ENCODE measurements at regions not wholly inside any gene's neighbourhood (a gene's known extent, or its start where the extent isn't known, plus 50 kb on each side); places are given as distances from the start of the nearest gene placed in this dataset.

- Histone ChIP-seq H3K4me3 (ENCODE audit: control insufficient read depth in 2 of 3, extremely low read depth in 1 of 3, insufficient read depth in 2 of 3, low read depth in 1 of 3, low read length in 3 of 3) (no peak overlapping the region), H3K27ac (ENCODE audit: control insufficient read depth, insufficient read depth, low read length) (no peak overlapping the region), H3K79me2 (ENCODE audit: control insufficient read depth, insufficient read depth, low read length) (no peaks in the 10 kb centered on the region), H4K20me1 (ENCODE audit: control insufficient read depth, extremely low read depth, insufficient read depth, low read length) (no peaks in the 10 kb centered on the region), H2AFZ (ENCODE audit: control insufficient read depth, low read length) (no peak overlapping the region), H3K9ac (ENCODE audit: control insufficient read depth, extremely low read depth, insufficient read depth, low read length) (no peak overlapping the region), H3K4me1 (ENCODE audit: control insufficient read depth, extremely low read depth, insufficient read depth, low read length) (no peaks in the 10 kb centered on the region), H3K4me2 (ENCODE audit: control insufficient read depth, extremely low read depth, insufficient read depth, low read depth, low read length) (no peak overlapping the region), H3K36me3 (ENCODE audit: control insufficient read depth in 2 of 2, extremely low read depth in 1 of 2, insufficient read depth in 2 of 2, low read length in 2 of 2) (no peaks in the 10 kb centered on the region), H3K27me3 (ENCODE audit: control insufficient read depth, extremely low read depth, insufficient read depth, low read length) (peaks cover 37% of the 10 kb centered on the region), H3K9me1 (ENCODE audit: control insufficient read depth, extremely low read depth, insufficient read depth, low read length) (no peaks in the 10 kb centered on the region), H3K9me3 (ENCODE audit: control insufficient read depth, low read depth, low read length) (no peaks in the 10 kb centered on the region)
- DNase-seq (ENCODE audit: low read depth, low spot score) (no peak), FAIRE-seq (no peak)
- TF ChIP-seq EZH2 (IDR thresholded peaks at IDR 0.05; ENCODE audit: low read length) (no peak), CTCF (optimal IDR thresholded peaks at IDR 0.05 in 1 of 3, IDR thresholded peaks at IDR 0.05 in 1 of 3, conservative IDR thresholded peaks at IDR 0.05 in 1 of 3; ENCODE audit: extremely low read depth in 1 of 3, insufficient read depth in 2 of 3, low read length in 3 of 3) (no peak)
- dilution Hi-C loops (cut with MboI; ENCODE audit: extremely low pct_ligation_motif_present, low sequenced_read_pairs): no loop called here
Measured at GRCh38 chr20:51160821-51161220, 137.9 kb upstream of the KCNG1 start.

GRCh38 chr20:51159981-51160380, 137.1 kb upstream of the KCNG1 start:
- no peak for FAIRE-seq
- H3K79me2 ChIP-seq (ENCODE audit: control insufficient read depth, insufficient read depth, low read length): no peaks in the 10 kb centered on the region
- no peaks in the 10 kb centered on the region for H3K9me1 ChIP-seq (ENCODE audit: control insufficient read depth, extremely low read depth, insufficient read depth, low read length)
- no peak overlapping the region for H3K27ac ChIP-seq (ENCODE audit: control insufficient read depth, insufficient read depth, low read length)
- TF ChIP-seq CTCF (optimal IDR thresholded peaks at IDR 0.05 in 1 of 3, IDR thresholded peaks at IDR 0.05 in 1 of 3, conservative IDR thresholded peaks at IDR 0.05 in 1 of 3; ENCODE audit: extremely low read depth in 1 of 3, insufficient read depth in 2 of 3, low read length in 3 of 3): no peak
- TF ChIP-seq EZH2 (IDR thresholded peaks at IDR 0.05; ENCODE audit: low read length): no peak
- H3K36me3 ChIP-seq (ENCODE audit: control insufficient read depth in 2 of 2, extremely low read depth in 1 of 2, insufficient read depth in 2 of 2, low read length in 2 of 2): no peaks in the 10 kb centered on the region
- no peak for DNase-seq (ENCODE audit: low read depth, low spot score)
- H3K9me3 ChIP-seq (ENCODE audit: control insufficient read depth, low read depth, low read length): no peaks in the 10 kb centered on the region
- H2AFZ ChIP-seq (ENCODE audit: control insufficient read depth, low read length): no peak overlapping the region
- H3K9ac ChIP-seq (ENCODE audit: control insufficient read depth, extremely low read depth, insufficient read depth, low read length): no peak overlapping the region
- dilution Hi-C loops (cut with MboI; ENCODE audit: extremely low pct_ligation_motif_present, low sequenced_read_pairs): no loop called here
- H4K20me1 ChIP-seq (ENCODE audit: control insufficient read depth, extremely low read depth, insufficient read depth, low read length): no peaks in the 10 kb centered on the region
- H3K27me3 ChIP-seq (ENCODE audit: control insufficient read depth, extremely low read depth, insufficient read depth, low read length): peaks cover 41% of the 10 kb centered on the region
- no peaks in the 10 kb centered on the region for H3K4me1 ChIP-seq (ENCODE audit: control insufficient read depth, extremely low read depth, insufficient read depth, low read length)
- no peak overlapping the region for H3K4me2 ChIP-seq (ENCODE audit: control insufficient read depth, extremely low read depth, insufficient read depth, low read depth, low read length)
- H3K4me3 ChIP-seq (ENCODE audit: control insufficient read depth in 2 of 3, extremely low read depth in 1 of 3, insufficient read depth in 2 of 3, low read depth in 1 of 3, low read length in 3 of 3): no peak overlapping the region
